ENCODE measurements at regions not wholly inside any gene's neighbourhood (a gene's known extent, or its start where the extent isn't known, plus 50 kb on each side); places are given as distances from the start of the nearest gene placed in this dataset.

- no peaks in the 10 kb centered on the region for H3K27me3 ChIP-seq (replicated peaks; ENCODE audit: insufficient read depth)
- no peak for DNase-seq
- no peaks in the 10 kb centered on the region for H3K9me3 ChIP-seq (ENCODE audit: low read depth)
- no peak overlapping the region for H3K4me3 ChIP-seq
- no peaks in the 10 kb centered on the region for H3K79me2 ChIP-seq (ENCODE audit: insufficient read depth)
- in situ Hi-C loops (cut with MboI) = no loop called here
- no peaks in the 10 kb centered on the region for H3K36me3 ChIP-seq (ENCODE audit: low read depth)
- WGBS, 2 experiments (ENCODE audit: low coverage in 1 of 2, low lambda C conversion rate in 2 of 2, missing lambda C conversion rate in 2 of 2) = 94 to 98% methylated on average over 4 of the region's 4 CpGs
- H3K4me1 ChIP-seq (ENCODE audit: insufficient read depth) = peaks cover 6% of the 10 kb centered on the region
- no peak overlapping the region for H3K4me2 ChIP-seq (ENCODE audit: unreplicated experiment)
- H4K20me1 ChIP-seq (ENCODE audit: insufficient read depth) = no peaks in the 10 kb centered on the region
- H3K9me2 ChIP-seq (ENCODE audit: insufficient read depth) = no peaks in the 10 kb centered on the region; the same call in 1 of the 2 replicates
- no peak overlapping the region for H3K27ac ChIP-seq
- no peak overlapping the region for H3K9ac ChIP-seq
- TF ChIP-seq EZH2 (IDR thresholded peaks at IDR 0.05; ENCODE audit: insufficient read depth, poor library complexity, severe bottlenecking) = no peak
- H2AFZ ChIP-seq = no peak overlapping the region
- H3F3A ChIP-seq (ENCODE audit: insufficient read depth) = no peaks in the 10 kb centered on the region
Observed at GRCh38 chr4:123919576-123920098, 523.0 kb downstream of the SPRY1 start.

GRCh38 chr4:123921339-123921738, 524.7 kb downstream of the SPRY1 start:
- Histone ChIP-seq H4K20me1 (ENCODE audit: insufficient read depth) (no peaks in the 10 kb centered on the region), H3K9ac (no peak overlapping the region), H3K9me2 (ENCODE audit: insufficient read depth) (no peaks in the 10 kb centered on the region; the same call in 1 of the 2 replicates), H3K27me3 (replicated peaks; ENCODE audit: insufficient read depth) (no peaks in the 10 kb centered on the region), H3F3A (ENCODE audit: insufficient read depth) (no peaks in the 10 kb centered on the region), H3K4me1 (ENCODE audit: insufficient read depth) (peaks cover 6% of the 10 kb centered on the region), H2AFZ (no peak overlapping the region), H3K79me2 (ENCODE audit: insufficient read depth) (no peaks in the 10 kb centered on the region), H3K4me2 (ENCODE audit: unreplicated experiment) (no peak overlapping the region), H3K27ac (no peak overlapping the region), H3K36me3 (ENCODE audit: low read depth) (no peaks in the 10 kb centered on the region), H3K4me3 (no peak overlapping the region), H3K9me3 (ENCODE audit: low read depth) (no peaks in the 10 kb centered on the region)
- DNase-seq = no peak
- TF ChIP-seq EZH2 (IDR thresholded peaks at IDR 0.05; ENCODE audit: insufficient read depth, poor library complexity, severe bottlenecking) (no peak), EZH2phosphoT487 (IDR thresholded peaks at IDR 0.05; ENCODE audit: insufficient read depth, low read depth) (no peak)
- in situ Hi-C loops (cut with MboI) = no loop called here
- WGBS, 2 experiments (ENCODE audit: low coverage in 1 of 2, low lambda C conversion rate in 2 of 2, missing lambda C conversion rate in 2 of 2) = 55 to 59% methylated on average over 5 of the region's 5 CpGs

GRCh38 chr4:123922847-123923246, 526.3 kb downstream of the SPRY1 start:
- in situ Hi-C loops (cut with MboI) = no loop called here
- no peaks in the 10 kb centered on the region for H3K79me2 ChIP-seq (ENCODE audit: insufficient read depth)
- peaks cover 6% of the 10 kb centered on the region for H3K4me1 ChIP-seq (ENCODE audit: insufficient read depth)
- no peaks in the 10 kb centered on the region for H3K9me3 ChIP-seq (ENCODE audit: low read depth)
- DNase-seq = peak; percentile 15
- no peak overlapping the region for H3K9ac ChIP-seq
- no peaks in the 10 kb centered on the region for H4K20me1 ChIP-seq (ENCODE audit: insufficient read depth)
- H3F3A ChIP-seq (ENCODE audit: insufficient read depth) = no peaks in the 10 kb centered on the region
- H3K27me3 ChIP-seq (replicated peaks; ENCODE audit: insufficient read depth) = no peaks in the 10 kb centered on the region
- H3K4me3 ChIP-seq = no peak overlapping the region
- no peak overlapping the region for H2AFZ ChIP-seq
- no peaks in the 10 kb centered on the region; the same call in 1 of the 2 replicates for H3K9me2 ChIP-seq (ENCODE audit: insufficient read depth)
- no peak for TF ChIP-seq EZH2 (IDR thresholded peaks at IDR 0.05; ENCODE audit: insufficient read depth, poor library complexity, severe bottlenecking)
- TF ChIP-seq EZH2phosphoT487 (IDR thresholded peaks at IDR 0.05; ENCODE audit: insufficient read depth, low read depth) = no peak
- H3K4me2 ChIP-seq (ENCODE audit: unreplicated experiment) = no peak overlapping the region
- no peaks in the 10 kb centered on the region for H3K36me3 ChIP-seq (ENCODE audit: low read depth)
- no peak overlapping the region for H3K27ac ChIP-seq

- TF ChIP-seq EZH2 (IDR thresholded peaks at IDR 0.05; ENCODE audit: insufficient read depth, poor library complexity, severe bottlenecking) (no peak), EZH2phosphoT487 (IDR thresholded peaks at IDR 0.05; ENCODE audit: insufficient read depth, low read depth) (no peak)
- H3K4me2 ChIP-seq (ENCODE audit: unreplicated experiment) = no peak overlapping the region
- no peaks in the 10 kb centered on the region for H3K27me3 ChIP-seq (replicated peaks; ENCODE audit: insufficient read depth)
- no peaks in the 10 kb centered on the region for H3K79me2 ChIP-seq (ENCODE audit: insufficient read depth)
- WGBS, 2 experiments (ENCODE audit: low coverage in 1 of 2, low lambda C conversion rate in 2 of 2, missing lambda C conversion rate in 2 of 2) = 21 to 26% methylated on average over 3 of the region's 3 CpGs
- peaks cover 6% of the 10 kb centered on the region for H3K4me1 ChIP-seq (ENCODE audit: insufficient read depth)
- H4K20me1 ChIP-seq (ENCODE audit: insufficient read depth) = no peaks in the 10 kb centered on the region
- peak overlapping the region; percentile 28; the same call in 1 of the 2 replicates for H2AFZ ChIP-seq
- DNase-seq = peak; percentile 62
- H3F3A ChIP-seq (ENCODE audit: insufficient read depth) = no peaks in the 10 kb centered on the region
- no peak overlapping the region for H3K27ac ChIP-seq
- no peaks in the 10 kb centered on the region for H3K9me3 ChIP-seq (ENCODE audit: low read depth)
- no peaks in the 10 kb centered on the region; the same call in 1 of the 2 replicates for H3K9me2 ChIP-seq (ENCODE audit: insufficient read depth)
- H3K36me3 ChIP-seq (ENCODE audit: low read depth) = no peaks in the 10 kb centered on the region
- no peak overlapping the region for H3K4me3 ChIP-seq
- H3K9ac ChIP-seq = no peak overlapping the region
- in situ Hi-C loops (cut with MboI) = no loop called here
Observed at GRCh38 chr4:123924536-123924935, 527.9 kb downstream of the SPRY1 start.

- DNase-seq = no peak
Observed at GRCh38 chr4:123929565-123929964, 533.0 kb downstream of the SPRY1 start.

More at GRCh38 chr4:123929565-123929964, 533.0 kb downstream of the SPRY1 start:
- WGBS, 2 experiments (ENCODE audit: low coverage in 1 of 2, low lambda C conversion rate in 2 of 2, missing lambda C conversion rate in 2 of 2) = 85 to 97% methylated on average over 1 of the region's 1 CpG
- Histone ChIP-seq H3F3A (ENCODE audit: insufficient read depth) (no peaks in the 10 kb centered on the region), H3K36me3 (ENCODE audit: low read depth) (no peaks in the 10 kb centered on the region), H3K79me2 (ENCODE audit: insufficient read depth) (no peaks in the 10 kb centered on the region), H2AFZ (no peak overlapping the region), H3K4me1 (ENCODE audit: insufficient read depth) (no peaks in the 10 kb centered on the region), H3K4me3 (no peak overlapping the region), H3K9me3 (ENCODE audit: low read depth) (no peaks in the 10 kb centered on the region), H3K9ac (no peak overlapping the region), H4K20me1 (ENCODE audit: insufficient read depth) (no peaks in the 10 kb centered on the region), H3K9me2 (ENCODE audit: insufficient read depth) (no peaks in the 10 kb centered on the region), H3K27me3 (replicated peaks; ENCODE audit: insufficient read depth) (no peaks in the 10 kb centered on the region), H3K4me2 (ENCODE audit: unreplicated experiment) (no peak overlapping the region), H3K27ac (no peak overlapping the region)
- no peak for TF ChIP-seq EZH2phosphoT487 (IDR thresholded peaks at IDR 0.05; ENCODE audit: insufficient read depth, low read depth)
- no peak for TF ChIP-seq EZH2 (IDR thresholded peaks at IDR 0.05; ENCODE audit: insufficient read depth, poor library complexity, severe bottlenecking)
- in situ Hi-C loops (cut with MboI) = no loop called here
